Panc1 (cell line): ENCODE measurements at regions not wholly inside any gene's neighbourhood (a gene's known extent, or its start where the extent isn't known, plus 50 kb on each side); places are given as distances from the start of the nearest gene placed in this dataset.

Experiments used
- POLR2AphosphoS5 ChIP-seq: IDR thresholded peaks from 2 replicates; pipeline ENCODE4 v1.6.1; 2012; ENCODE audit warnings: mild to moderate bottlenecking, low read depth, low read length, moderate library complexity
- SIN3A ChIP-seq: IDR thresholded peaks from 2 replicates; pipeline ENCODE4 v1.6.1; 2012; ENCODE audit warnings: low read depth, mild to moderate bottlenecking, low read length, moderate library complexity, borderline replicate concordance; ENCODE audit not compliant: insufficient read depth
- TCF7L2 ChIP-seq: IDR thresholded peaks from 2 replicates; pipeline ENCODE4 v1.6.1; 2011; ENCODE audit warnings: mild to moderate bottlenecking, low read depth, low read length, inconsistent platforms
- TF ChIP-seq, protein P1 (sequence below): fragments of 450-650 bp; IDR thresholded peaks from 2 replicates; pipeline ENCODE4 v1.5.1; 2017; ENCODE audit warnings: mild to moderate bottlenecking
- TF ChIP-seq, protein P2 (sequence below), 2 experiments: IDR thresholded peaks; 2 replicates each; pipeline ENCODE4 v1.6.1; 2011 to 2012; ENCODE audit warnings: low read depth in 2 of 2, control low read depth in 1 of 2, low read length in 1 of 2, mild to moderate bottlenecking in 1 of 2, moderate library complexity in 1 of 2; ENCODE audit not compliant: insufficient read depth in 1 of 2

DNA sequence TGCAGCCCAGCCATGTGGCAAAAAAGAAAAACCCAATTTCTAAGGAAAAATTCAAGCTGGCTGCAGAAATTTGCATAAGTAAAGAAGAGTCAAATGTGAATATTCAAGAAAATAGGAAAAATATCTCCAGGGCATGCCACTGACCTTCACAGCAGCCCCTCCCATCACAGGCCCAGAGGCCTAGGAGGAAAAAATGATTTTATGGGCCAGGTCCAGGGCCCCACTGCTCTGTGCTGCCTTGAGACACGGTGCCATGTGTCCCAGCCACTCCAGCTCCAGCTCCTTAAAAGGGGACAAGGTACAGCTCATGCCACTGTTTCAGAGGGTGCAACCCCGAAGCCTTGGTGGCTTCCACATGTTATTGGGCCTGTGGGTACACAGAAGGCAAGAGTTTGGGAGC is 182.7 kb upstream of the FGF16 start:
- TF ChIP-seq, protein P1, sequence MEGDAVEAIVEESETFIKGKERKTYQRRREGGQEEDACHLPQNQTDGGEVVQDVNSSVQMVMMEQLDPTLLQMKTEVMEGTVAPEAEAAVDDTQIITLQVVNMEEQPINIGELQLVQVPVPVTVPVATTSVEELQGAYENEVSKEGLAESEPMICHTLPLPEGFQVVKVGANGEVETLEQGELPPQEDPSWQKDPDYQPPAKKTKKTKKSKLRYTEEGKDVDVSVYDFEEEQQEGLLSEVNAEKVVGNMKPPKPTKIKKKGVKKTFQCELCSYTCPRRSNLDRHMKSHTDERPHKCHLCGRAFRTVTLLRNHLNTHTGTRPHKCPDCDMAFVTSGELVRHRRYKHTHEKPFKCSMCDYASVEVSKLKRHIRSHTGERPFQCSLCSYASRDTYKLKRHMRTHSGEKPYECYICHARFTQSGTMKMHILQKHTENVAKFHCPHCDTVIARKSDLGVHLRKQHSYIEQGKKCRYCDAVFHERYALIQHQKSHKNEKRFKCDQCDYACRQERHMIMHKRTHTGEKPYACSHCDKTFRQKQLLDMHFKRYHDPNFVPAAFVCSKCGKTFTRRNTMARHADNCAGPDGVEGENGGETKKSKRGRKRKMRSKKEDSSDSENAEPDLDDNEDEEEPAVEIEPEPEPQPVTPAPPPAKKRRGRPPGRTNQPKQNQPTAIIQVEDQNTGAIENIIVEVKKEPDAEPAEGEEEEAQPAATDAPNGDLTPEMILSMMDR = no peak
- TF ChIP-seq POLR2AphosphoS5 (no peak), TCF7L2 (no peak), SIN3A (no peak)
- TF ChIP-seq, protein P2, sequence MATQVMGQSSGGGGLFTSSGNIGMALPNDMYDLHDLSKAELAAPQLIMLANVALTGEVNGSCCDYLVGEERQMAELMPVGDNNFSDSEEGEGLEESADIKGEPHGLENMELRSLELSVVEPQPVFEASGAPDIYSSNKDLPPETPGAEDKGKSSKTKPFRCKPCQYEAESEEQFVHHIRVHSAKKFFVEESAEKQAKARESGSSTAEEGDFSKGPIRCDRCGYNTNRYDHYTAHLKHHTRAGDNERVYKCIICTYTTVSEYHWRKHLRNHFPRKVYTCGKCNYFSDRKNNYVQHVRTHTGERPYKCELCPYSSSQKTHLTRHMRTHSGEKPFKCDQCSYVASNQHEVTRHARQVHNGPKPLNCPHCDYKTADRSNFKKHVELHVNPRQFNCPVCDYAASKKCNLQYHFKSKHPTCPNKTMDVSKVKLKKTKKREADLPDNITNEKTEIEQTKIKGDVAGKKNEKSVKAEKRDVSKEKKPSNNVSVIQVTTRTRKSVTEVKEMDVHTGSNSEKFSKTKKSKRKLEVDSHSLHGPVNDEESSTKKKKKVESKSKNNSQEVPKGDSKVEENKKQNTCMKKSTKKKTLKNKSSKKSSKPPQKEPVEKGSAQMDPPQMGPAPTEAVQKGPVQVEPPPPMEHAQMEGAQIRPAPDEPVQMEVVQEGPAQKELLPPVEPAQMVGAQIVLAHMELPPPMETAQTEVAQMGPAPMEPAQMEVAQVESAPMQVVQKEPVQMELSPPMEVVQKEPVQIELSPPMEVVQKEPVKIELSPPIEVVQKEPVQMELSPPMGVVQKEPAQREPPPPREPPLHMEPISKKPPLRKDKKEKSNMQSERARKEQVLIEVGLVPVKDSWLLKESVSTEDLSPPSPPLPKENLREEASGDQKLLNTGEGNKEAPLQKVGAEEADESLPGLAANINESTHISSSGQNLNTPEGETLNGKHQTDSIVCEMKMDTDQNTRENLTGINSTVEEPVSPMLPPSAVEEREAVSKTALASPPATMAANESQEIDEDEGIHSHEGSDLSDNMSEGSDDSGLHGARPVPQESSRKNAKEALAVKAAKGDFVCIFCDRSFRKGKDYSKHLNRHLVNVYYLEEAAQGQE (IDR thresholded peaks at IDR 0.05; ENCODE audit: insufficient read depth in 1 of 2, low read depth in 2 of 2, low read length in 1 of 2) = no peak
